CD4-positive, alpha-beta T cell treated with Interleukin-6 for 4 hours (primary cell): ENCODE measurements at regions not wholly inside any gene's neighbourhood (a gene's known extent, or its start where the extent isn't known, plus 50 kb on each side); places are given as distances from the start of the nearest gene placed in this dataset.
"Not testable (repeated sequence)": the region's sequence is repeated elsewhere in the genome, so short reads cannot be mapped to it uniquely, and the experiment has no call there.

Source experiments
- DNase-seq: peaks from one replicate; pipeline ENCODE4 v3.0.0-alpha.2; 2020; ENCODE audit warnings: mixed read lengths

GRCh38 chr15:22201993-22202659, 121.8 kb downstream of the OR4M2 start:
- not testable (repeated sequence) for DNase-seq

GRCh38 chr15:22203208-22203607, 122.9 kb downstream of the OR4M2 start:
- not testable (repeated sequence) for DNase-seq

GRCh38 chr15:22209086-22209485, 128.8 kb downstream of the OR4M2 start:
- not testable (repeated sequence) for DNase-seq

GRCh38 chr15:22222596-22222995, 142.3 kb downstream of the OR4M2 start:
- not testable (repeated sequence) for DNase-seq

- no peak for DNase-seq
These were observed 143.9 kb downstream of the OR4M2 start for GRCh38 chr15:22224241-22224671.

GRCh38 chr15:22224961-22225360, 144.6 kb downstream of the OR4M2 start:
- DNase-seq: not testable (repeated sequence)

GRCh38 chr15:22226034-22226790, 145.9 kb downstream of the OR4M2 start:
- no peak for DNase-seq

- DNase-seq: no peak
These were observed 147.2 kb downstream of the OR4M2 start for GRCh38 chr15:22227411-22228100.

GRCh38 chr15:22228101-22228762, 147.9 kb downstream of the OR4M2 start:
- DNase-seq: no peak

GRCh38 chr15:22229990-22230819, 149.9 kb downstream of the OR4M2 start:
- no peak for DNase-seq

GRCh38 chr15:22231603-22232002, 151.3 kb downstream of the OR4M2 start:
- DNase-seq: no peak

GRCh38 chr15:22232675-22233074, 152.3 kb downstream of the OR4M2 start:
- DNase-seq: no peak

- not testable (repeated sequence) for DNase-seq
These were observed 155.1 kb downstream of the OR4M2 start for GRCh38 chr15:22235261-22235930.

- no peak for DNase-seq
These were observed 156.1 kb downstream of the OR4M2 start for GRCh38 chr15:22236469-22236868.

- DNase-seq: no peak
These were observed 157.6 kb downstream of the OR4M2 start for GRCh38 chr15:22237891-22238275.

- not testable (repeated sequence) for DNase-seq
These were observed 158.1 kb downstream of the OR4M2 start for GRCh38 chr15:22238276-22238958.

- DNase-seq: not testable (repeated sequence)
These were observed 158.9 kb downstream of the OR4M2 start for GRCh38 chr15:22238959-22239805.

GRCh38 chr15:22239806-22240180, 159.5 kb downstream of the OR4M2 start:
- no peak for DNase-seq

- DNase-seq: no peak
These were observed 160.1 kb downstream of the OR4M2 start for GRCh38 chr15:22240403-22240802.

GRCh38 chr15:22240986-22241385, 160.7 kb downstream of the OR4M2 start:
- DNase-seq: no peak
